ENCODE measurements at regions not wholly inside any gene's neighbourhood (a gene's known extent, or its start where the extent isn't known, plus 50 kb on each side); places are given as distances from the start of the nearest gene placed in this dataset.
A peak's percentile ranks its signal among the peaks of the same experiment; 100 is the strongest.

DNA sequence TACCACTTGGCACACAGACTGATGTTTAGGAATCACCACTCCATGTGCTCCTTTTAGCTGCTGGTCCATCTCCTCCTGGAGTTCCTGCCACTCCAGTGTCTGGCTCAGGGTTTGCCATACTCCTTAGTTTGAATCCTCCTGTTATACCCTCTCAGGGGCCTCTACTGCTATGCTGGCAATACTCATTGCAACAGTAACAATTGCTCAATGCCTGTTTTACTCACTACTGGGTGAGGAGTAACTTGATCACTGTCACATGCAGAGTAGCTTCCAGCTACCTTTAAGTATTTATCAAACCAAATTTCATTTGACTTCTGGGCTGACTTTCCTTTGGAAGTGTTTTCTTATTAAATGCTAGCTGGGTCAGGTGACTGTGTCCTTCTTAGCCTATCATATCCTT, 107.2 kb upstream of the WLS start:
- ATAC-seq = peak; percentile 30; the same call in 2 of the 3 replicates
- no peak for TF ChIP-seq SNAI2 (CRISPR knock-in tag; IDR thresholded peaks at IDR 0.05)
- TF ChIP-seq PPARA (CRISPR knock-in tag; IDR thresholded peaks at IDR 0.05; ENCODE audit: borderline replicate concordance) = no peak
- no peak for TF ChIP-seq ZNF70 (CRISPR knock-in tag; IDR thresholded peaks at IDR 0.05)
- TF ChIP-seq BACH2 (CRISPR knock-in tag; IDR thresholded peaks at IDR 0.05; ENCODE audit: borderline replicate concordance) = no peak

DNA sequence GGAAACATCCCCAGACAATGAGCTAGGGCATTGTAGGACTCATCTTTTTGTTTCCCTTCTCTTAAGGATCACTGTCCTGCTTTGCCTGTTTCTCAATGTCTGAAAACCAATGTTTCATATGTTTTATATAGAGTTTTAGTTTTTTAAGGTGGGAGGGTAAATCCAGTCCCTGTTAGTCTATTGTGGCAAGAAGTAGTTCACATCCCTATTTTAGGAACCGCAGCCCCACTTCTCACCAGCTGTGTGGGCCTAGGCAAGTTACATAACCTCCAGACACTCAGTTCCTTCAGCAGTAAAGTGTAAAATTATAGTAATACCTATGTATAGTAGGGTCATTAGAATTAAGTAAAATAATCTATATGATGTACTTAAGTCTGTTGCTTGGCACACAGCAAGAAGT, 105.8 kb upstream of the WLS start:
- ATAC-seq = no peak

DNA sequence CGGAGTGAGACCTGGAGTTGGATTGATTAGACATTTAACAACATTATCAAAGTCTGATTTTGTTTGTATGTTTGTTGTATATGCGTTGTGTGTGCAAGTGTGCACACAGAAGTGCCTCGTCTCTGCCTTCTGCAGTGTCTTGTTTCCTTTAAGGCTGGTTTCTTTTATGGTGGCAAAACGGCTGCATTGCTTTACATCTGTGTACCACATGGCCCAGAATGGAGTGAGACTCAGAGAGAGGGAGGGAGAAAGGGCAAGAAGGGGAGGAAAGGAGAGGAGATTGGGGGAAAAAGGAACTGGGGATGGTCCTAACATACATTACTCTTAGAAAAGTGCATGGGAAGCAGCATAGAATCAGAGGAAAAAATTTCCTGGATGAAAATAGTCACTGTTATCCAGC, 99.7 kb upstream of the WLS start:
- no peak for TF ChIP-seq BACH2 (CRISPR knock-in tag; IDR thresholded peaks at IDR 0.05; ENCODE audit: borderline replicate concordance)
- TF ChIP-seq ZFP30 (CRISPR knock-in tag; IDR thresholded peaks at IDR 0.05) = no peak
- no peak for TF ChIP-seq ESRRG (CRISPR knock-in tag; IDR thresholded peaks at IDR 0.05)
- TF ChIP-seq PPARA (CRISPR knock-in tag; IDR thresholded peaks at IDR 0.05; ENCODE audit: borderline replicate concordance) = no peak
- no peak for TF ChIP-seq ISL1 (CRISPR knock-in tag; IDR thresholded peaks at IDR 0.05)
- TF ChIP-seq OSR1 (CRISPR knock-in tag; IDR thresholded peaks at IDR 0.05) = no peak

More for the DNA sequence above, 105.8 kb upstream of the WLS start:
- TF ChIP-seq SNAI2 (CRISPR knock-in tag; IDR thresholded peaks at IDR 0.05) = no peak
- TF ChIP-seq, protein P1, sequence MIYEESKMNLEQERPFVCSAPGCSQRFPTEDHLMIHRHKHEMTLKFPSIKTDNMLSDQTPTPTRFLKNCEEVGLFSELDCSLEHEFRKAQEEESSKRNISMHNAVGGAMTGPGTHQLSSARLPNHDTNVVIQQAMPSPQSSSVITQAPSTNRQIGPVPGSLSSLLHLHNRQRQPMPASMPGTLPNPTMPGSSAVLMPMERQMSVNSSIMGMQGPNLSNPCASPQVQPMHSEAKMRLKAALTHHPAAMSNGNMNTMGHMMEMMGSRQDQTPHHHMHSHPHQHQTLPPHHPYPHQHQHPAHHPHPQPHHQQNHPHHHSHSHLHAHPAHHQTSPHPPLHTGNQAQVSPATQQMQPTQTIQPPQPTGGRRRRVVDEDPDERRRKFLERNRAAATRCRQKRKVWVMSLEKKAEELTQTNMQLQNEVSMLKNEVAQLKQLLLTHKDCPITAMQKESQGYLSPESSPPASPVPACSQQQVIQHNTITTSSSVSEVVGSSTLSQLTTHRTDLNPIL (CRISPR knock-in tag; IDR thresholded peaks at IDR 0.05; ENCODE audit: low read depth) = no peak
- TF ChIP-seq ZNF70 (CRISPR knock-in tag; IDR thresholded peaks at IDR 0.05) = no peak
- TF ChIP-seq ZNF565 (CRISPR knock-in tag; conservative IDR thresholded peaks at IDR 0.05; ENCODE audit: low read depth) = no peak
- TF ChIP-seq, protein P2, sequence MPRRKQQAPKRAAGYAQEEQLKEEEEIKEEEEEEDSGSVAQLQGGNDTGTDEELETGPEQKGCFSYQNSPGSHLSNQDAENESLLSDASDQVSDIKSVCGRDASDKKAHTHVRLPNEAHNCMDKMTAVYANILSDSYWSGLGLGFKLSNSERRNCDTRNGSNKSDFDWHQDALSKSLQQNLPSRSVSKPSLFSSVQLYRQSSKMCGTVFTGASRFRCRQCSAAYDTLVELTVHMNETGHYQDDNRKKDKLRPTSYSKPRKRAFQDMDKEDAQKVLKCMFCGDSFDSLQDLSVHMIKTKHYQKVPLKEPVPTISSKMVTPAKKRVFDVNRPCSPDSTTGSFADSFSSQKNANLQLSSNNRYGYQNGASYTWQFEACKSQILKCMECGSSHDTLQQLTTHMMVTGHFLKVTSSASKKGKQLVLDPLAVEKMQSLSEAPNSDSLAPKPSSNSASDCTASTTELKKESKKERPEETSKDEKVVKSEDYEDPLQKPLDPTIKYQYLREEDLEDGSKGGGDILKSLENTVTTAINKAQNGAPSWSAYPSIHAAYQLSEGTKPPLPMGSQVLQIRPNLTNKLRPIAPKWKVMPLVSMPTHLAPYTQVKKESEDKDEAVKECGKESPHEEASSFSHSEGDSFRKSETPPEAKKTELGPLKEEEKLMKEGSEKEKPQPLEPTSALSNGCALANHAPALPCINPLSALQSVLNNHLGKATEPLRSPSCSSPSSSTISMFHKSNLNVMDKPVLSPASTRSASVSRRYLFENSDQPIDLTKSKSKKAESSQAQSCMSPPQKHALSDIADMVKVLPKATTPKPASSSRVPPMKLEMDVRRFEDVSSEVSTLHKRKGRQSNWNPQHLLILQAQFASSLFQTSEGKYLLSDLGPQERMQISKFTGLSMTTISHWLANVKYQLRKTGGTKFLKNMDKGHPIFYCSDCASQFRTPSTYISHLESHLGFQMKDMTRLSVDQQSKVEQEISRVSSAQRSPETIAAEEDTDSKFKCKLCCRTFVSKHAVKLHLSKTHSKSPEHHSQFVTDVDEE (CRISPR knock-in tag; IDR thresholded peaks at IDR 0.05) = no peak
- no peak for TF ChIP-seq PPARA (CRISPR knock-in tag; IDR thresholded peaks at IDR 0.05; ENCODE audit: borderline replicate concordance)
- TF ChIP-seq TCF4 (CRISPR knock-in tag; IDR thresholded peaks at IDR 0.05; ENCODE audit: borderline replicate concordance) = no peak
- no peak for TF ChIP-seq ISL1 (CRISPR knock-in tag; IDR thresholded peaks at IDR 0.05)
- TF ChIP-seq ZFP3 (CRISPR knock-in tag; IDR thresholded peaks at IDR 0.05) = no peak
- TF ChIP-seq OSR1 (CRISPR knock-in tag; IDR thresholded peaks at IDR 0.05) = no peak
- TF ChIP-seq, protein P3, sequence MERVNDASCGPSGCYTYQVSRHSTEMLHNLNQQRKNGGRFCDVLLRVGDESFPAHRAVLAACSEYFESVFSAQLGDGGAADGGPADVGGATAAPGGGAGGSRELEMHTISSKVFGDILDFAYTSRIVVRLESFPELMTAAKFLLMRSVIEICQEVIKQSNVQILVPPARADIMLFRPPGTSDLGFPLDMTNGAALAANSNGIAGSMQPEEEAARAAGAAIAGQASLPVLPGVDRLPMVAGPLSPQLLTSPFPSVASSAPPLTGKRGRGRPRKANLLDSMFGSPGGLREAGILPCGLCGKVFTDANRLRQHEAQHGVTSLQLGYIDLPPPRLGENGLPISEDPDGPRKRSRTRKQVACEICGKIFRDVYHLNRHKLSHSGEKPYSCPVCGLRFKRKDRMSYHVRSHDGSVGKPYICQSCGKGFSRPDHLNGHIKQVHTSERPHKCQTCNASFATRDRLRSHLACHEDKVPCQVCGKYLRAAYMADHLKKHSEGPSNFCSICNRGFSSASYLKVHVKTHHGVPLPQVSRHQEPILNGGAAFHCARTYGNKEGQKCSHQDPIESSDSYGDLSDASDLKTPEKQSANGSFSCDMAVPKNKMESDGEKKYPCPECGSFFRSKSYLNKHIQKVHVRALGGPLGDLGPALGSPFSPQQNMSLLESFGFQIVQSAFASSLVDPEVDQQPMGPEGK (CRISPR knock-in tag; IDR thresholded peaks at IDR 0.05; ENCODE audit: borderline replicate concordance) = no peak
- no peak for TF ChIP-seq BACH2 (CRISPR knock-in tag; IDR thresholded peaks at IDR 0.05; ENCODE audit: borderline replicate concordance)
- TF ChIP-seq ESRRG (CRISPR knock-in tag; IDR thresholded peaks at IDR 0.05) = no peak
- TF ChIP-seq, protein P4, sequence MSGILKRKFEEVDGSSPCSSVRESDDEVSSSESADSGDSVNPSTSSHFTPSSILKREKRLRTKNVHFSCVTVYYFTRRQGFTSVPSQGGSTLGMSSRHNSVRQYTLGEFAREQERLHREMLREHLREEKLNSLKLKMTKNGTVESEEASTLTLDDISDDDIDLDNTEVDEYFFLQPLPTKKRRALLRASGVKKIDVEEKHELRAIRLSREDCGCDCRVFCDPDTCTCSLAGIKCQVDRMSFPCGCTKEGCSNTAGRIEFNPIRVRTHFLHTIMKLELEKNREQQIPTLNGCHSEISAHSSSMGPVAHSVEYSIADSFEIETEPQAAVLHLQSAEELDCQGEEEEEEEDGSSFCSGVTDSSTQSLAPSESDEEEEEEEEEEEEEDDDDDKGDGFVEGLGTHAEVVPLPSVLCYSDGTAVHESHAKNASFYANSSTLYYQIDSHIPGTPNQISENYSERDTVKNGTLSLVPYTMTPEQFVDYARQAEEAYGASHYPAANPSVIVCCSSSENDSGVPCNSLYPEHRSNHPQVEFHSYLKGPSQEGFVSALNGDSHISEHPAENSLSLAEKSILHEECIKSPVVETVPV (CRISPR knock-in tag; IDR thresholded peaks at IDR 0.05) = no peak
- no peak for TF ChIP-seq ZFP30 (CRISPR knock-in tag; IDR thresholded peaks at IDR 0.05)
- TF ChIP-seq, protein P5, sequence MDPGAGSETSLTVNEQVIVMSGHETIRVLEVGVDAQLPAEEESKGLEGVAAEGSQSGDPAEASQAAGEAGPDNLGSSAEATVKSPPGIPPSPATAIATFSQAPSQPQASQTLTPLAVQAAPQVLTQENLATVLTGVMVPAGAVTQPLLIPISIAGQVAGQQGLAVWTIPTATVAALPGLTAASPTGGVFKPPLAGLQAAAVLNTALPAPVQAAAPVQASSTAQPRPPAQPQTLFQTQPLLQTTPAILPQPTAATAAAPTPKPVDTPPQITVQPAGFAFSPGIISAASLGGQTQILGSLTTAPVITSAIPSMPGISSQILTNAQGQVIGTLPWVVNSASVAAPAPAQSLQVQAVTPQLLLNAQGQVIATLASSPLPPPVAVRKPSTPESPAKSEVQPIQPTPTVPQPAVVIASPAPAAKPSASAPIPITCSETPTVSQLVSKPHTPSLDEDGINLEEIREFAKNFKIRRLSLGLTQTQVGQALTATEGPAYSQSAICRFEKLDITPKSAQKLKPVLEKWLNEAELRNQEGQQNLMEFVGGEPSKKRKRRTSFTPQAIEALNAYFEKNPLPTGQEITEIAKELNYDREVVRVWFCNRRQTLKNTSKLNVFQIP (CRISPR knock-in tag; IDR thresholded peaks at IDR 0.05; ENCODE audit: borderline replicate concordance, low read depth) = no peak
- no peak for TF ChIP-seq ZC3H10 (CRISPR knock-in tag; IDR thresholded peaks at IDR 0.05)

More for the DNA sequence above, 99.7 kb upstream of the WLS start:
- ATAC-seq = peak; percentile 33; the same call in 1 of the 3 replicates
